ENCODE measurements at regions not wholly inside any gene's neighbourhood (a gene's known extent, or its start where the extent isn't known, plus 50 kb on each side); places are given as distances from the start of the nearest gene placed in this dataset.

- no peak overlapping the region for H3K4me3 ChIP-seq (ENCODE audit: low read length)
- DNase-seq (ENCODE audit: low read depth): peak; percentile 56
- no peak for TF ChIP-seq CTCF (IDR thresholded peaks at IDR 0.05; ENCODE audit: insufficient read depth, low read depth, low read length, missing control alignments)
Measured at GRCh38 chr2:133787207-133787606, 218.9 kb upstream of the NCKAP5 start.

- DNase-seq (ENCODE audit: low read depth): no peak
- no peak for TF ChIP-seq CTCF (IDR thresholded peaks at IDR 0.05; ENCODE audit: insufficient read depth, low read depth, low read length, missing control alignments)
Measured at GRCh38 chr2:133787651-133788050, 219.4 kb upstream of the NCKAP5 start.

GRCh38 chr2:133788386-133788785 lies 220.1 kb upstream of the NCKAP5 start:
- no peak for TF ChIP-seq CTCF (IDR thresholded peaks at IDR 0.05; ENCODE audit: insufficient read depth, low read depth, low read length, missing control alignments)
- no peak overlapping the region for H3K4me3 ChIP-seq (ENCODE audit: low read length)
- no peak for DNase-seq (ENCODE audit: low read depth)

More at GRCh38 chr2:133787651-133788050, 219.4 kb upstream of the NCKAP5 start:
- H3K4me3 ChIP-seq (ENCODE audit: low read length): no peak overlapping the region

- TF ChIP-seq CTCF (IDR thresholded peaks at IDR 0.05; ENCODE audit: insufficient read depth, low read depth, low read length, missing control alignments): no peak
- no peak for DNase-seq (ENCODE audit: low read depth)
- no peak overlapping the region for H3K4me3 ChIP-seq (ENCODE audit: low read length)
Measured at GRCh38 chr2:133789743-133790142, 221.5 kb upstream of the NCKAP5 start.

GRCh38 chr2:133790711-133791110 lies 222.4 kb upstream of the NCKAP5 start:
- no peak for TF ChIP-seq CTCF (IDR thresholded peaks at IDR 0.05; ENCODE audit: insufficient read depth, low read depth, low read length, missing control alignments)
- H3K4me3 ChIP-seq (ENCODE audit: low read length): no peak overlapping the region
- no peak for DNase-seq (ENCODE audit: low read depth)

GRCh38 chr2:133791191-133791590 lies 222.9 kb upstream of the NCKAP5 start:
- peak; percentile 24 for DNase-seq (ENCODE audit: low read depth)
- no peak overlapping the region for H3K4me3 ChIP-seq (ENCODE audit: low read length)
- no peak for TF ChIP-seq CTCF (IDR thresholded peaks at IDR 0.05; ENCODE audit: insufficient read depth, low read depth, low read length, missing control alignments)

- H3K4me3 ChIP-seq (ENCODE audit: low read length): no peak overlapping the region
- TF ChIP-seq CTCF (IDR thresholded peaks at IDR 0.05; ENCODE audit: insufficient read depth, low read depth, low read length, missing control alignments): no peak
- DNase-seq (ENCODE audit: low read depth): no peak
Measured at GRCh38 chr2:133792223-133792622, 224.0 kb upstream of the NCKAP5 start.

All from epithelial cell of esophagus (primary cell).